GM12875 (cell line): ENCODE measurements at regions not wholly inside any gene's neighbourhood (a gene's known extent, or its start where the extent isn't known, plus 50 kb on each side); places are given as distances from the start of the nearest gene placed in this dataset.

ENCODE experiments used
- H3K4me3 ChIP-seq: one replicate; pipeline ENCODE4 v1.5.1; 2011; ENCODE audit warnings: low read depth, low read length, control low read depth
- CTCF ChIP-seq: IDR thresholded peaks from 2 replicates; pipeline ENCODE4 v1.5.1; 2011; ENCODE audit warnings: low read depth, mild to moderate bottlenecking, control low read depth, inconsistent platforms, low read length, moderate library complexity, borderline replicate concordance; ENCODE audit not compliant: insufficient read depth

GRCh38 chr18:38358805-38359657, 793.4 kb upstream of the CELF4 start:
- H3K4me3 ChIP-seq: no peak overlapping the region

GRCh38 chr18:38353149-38353548, 787.6 kb upstream of the CELF4 start:
- no peak overlapping the region for H3K4me3 ChIP-seq
- no peak for TF ChIP-seq CTCF

More at GRCh38 chr18:38358805-38359657, 793.4 kb upstream of the CELF4 start:
- no peak for TF ChIP-seq CTCF

GRCh38 chr18:38350141-38350540, 784.5 kb upstream of the CELF4 start:
- TF ChIP-seq CTCF: no peak
- H3K4me3 ChIP-seq: no peak overlapping the region

- TF ChIP-seq CTCF: no peak
- H3K4me3 ChIP-seq: no peak overlapping the region
Observed at GRCh38 chr18:38330573-38330972, 765.0 kb upstream of the CELF4 start.

- no peak overlapping the region for H3K4me3 ChIP-seq
- TF ChIP-seq CTCF: no peak
Observed at GRCh38 chr18:38329145-38329544, 763.5 kb upstream of the CELF4 start.

- H3K4me3 ChIP-seq: no peak overlapping the region
- no peak for TF ChIP-seq CTCF
Observed at GRCh38 chr18:38322206-38322605, 756.6 kb upstream of the CELF4 start.

GRCh38 chr18:38321262-38321661, 755.7 kb upstream of the CELF4 start:
- no peak overlapping the region for H3K4me3 ChIP-seq
- TF ChIP-seq CTCF: no peak
